Stimulated activated effector memory CD8-positive, alpha-beta T cell treated with anti-CD3 and anti-CD28 coated beads, Interleukin-12 subunit alpha, Interleukin-12 subunit beta, amount 100 ng/mL, for 72 hours (primary cell): ENCODE measurements at regions not wholly inside any gene's neighbourhood (a gene's known extent, or its start where the extent isn't known, plus 50 kb on each side); places are given as distances from the start of the nearest gene placed in this dataset.

Experiments used
- ATAC-seq: fragments of 150-1000 bp; cut with Tn5 transposase; 2 replicates; pipeline ENCODE4 v1.10.0; 2021
- DNase-seq, 2 donors: peaks; one replicate each; pipeline ENCODE4 v3.0.0; 2021 to 2022; ENCODE audit warnings: low spot score in 2 of 2
- H3K27ac Mint-ChIP-seq: one replicate; pipeline ENCODE4 v1.8.0; 2022; ENCODE audit warnings: mild to moderate bottlenecking, mixed read lengths
- H3K36me3 Mint-ChIP-seq: one replicate; pipeline ENCODE4 v1.8.0; 2022; ENCODE audit warnings: mild to moderate bottlenecking, mixed read lengths
- H3K4me1 Mint-ChIP-seq: one replicate; pipeline ENCODE4 v1.8.0; 2022; ENCODE audit warnings: mixed read lengths
- H3K4me3 Mint-ChIP-seq: one replicate; pipeline ENCODE4 v1.8.0; 2022; ENCODE audit warnings: mild to moderate bottlenecking, mixed read lengths
- H3K9me3 Mint-ChIP-seq: one replicate; pipeline ENCODE4 v1.8.0; 2022; ENCODE audit warnings: mixed read lengths

DNA sequence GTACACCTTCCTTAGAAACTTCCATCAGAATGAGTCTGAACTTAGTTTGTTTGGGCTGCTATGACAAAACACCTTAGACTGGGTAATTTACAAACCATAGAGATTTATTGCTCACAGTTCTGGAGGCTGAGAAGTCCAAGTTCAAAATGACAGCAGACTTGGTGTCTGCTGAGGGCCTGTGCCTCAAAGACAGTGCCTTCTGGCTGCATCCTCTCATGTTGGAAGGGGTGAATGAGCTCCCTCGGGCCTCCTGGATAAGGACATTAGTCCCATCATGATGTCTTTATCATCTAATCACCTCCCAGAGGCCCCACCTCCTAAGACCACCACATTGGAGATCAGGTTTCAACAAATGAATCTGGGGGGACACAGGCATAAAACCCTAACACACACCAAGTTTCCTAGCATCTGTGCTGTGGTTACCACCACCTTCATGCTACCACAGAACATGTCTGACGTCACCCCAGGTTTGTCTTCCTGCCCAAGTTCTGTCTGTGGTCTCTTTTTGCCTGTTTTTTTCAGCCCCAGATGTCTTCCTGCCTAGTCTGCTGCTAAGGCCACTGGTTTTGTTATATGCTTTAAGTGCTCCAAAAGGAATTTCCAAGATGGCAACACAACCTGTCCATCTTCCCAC is 150.9 kb upstream of the COBL start:
- Mint-ChIP-seq H3K9me3 (peaks cover 8% of the 10 kb centered on the region), H3K36me3 (no peaks in the 10 kb centered on the region), H3K27ac (no peak overlapping the region), H3K4me3 (no peak overlapping the region), H3K4me1 (no peaks in the 10 kb centered on the region)
- peak; percentile 51 for ATAC-seq
- DNase-seq = no peak

DNA sequence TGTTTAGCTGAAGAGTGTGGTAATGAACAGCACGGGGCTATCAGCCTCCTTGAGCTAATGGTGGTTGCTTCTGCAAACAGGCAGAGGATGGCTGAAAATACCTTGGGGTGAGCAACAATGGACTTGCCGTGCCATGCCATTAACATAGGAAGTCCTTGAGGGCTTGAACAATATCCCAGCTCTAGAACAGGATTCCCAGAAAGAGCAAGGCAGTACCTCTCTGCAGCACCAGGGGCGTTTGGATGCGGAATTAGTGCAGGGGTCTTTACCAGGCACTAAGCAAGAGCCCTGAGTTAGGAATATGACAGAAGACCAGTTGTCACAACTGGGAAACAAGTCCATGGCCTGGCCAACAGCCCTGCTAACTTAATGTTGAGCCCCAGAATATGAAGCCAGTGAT is 143.2 kb upstream of the COBL start:
- H3K27ac Mint-ChIP-seq = no peak overlapping the region
- no peaks in the 10 kb centered on the region for H3K36me3 Mint-ChIP-seq
- ATAC-seq (no peak), DNase-seq (no peak)
- H3K9me3 Mint-ChIP-seq = peaks cover 13% of the 10 kb centered on the region
- no peaks in the 10 kb centered on the region for H3K4me1 Mint-ChIP-seq
- H3K4me3 Mint-ChIP-seq = no peak overlapping the region

DNA sequence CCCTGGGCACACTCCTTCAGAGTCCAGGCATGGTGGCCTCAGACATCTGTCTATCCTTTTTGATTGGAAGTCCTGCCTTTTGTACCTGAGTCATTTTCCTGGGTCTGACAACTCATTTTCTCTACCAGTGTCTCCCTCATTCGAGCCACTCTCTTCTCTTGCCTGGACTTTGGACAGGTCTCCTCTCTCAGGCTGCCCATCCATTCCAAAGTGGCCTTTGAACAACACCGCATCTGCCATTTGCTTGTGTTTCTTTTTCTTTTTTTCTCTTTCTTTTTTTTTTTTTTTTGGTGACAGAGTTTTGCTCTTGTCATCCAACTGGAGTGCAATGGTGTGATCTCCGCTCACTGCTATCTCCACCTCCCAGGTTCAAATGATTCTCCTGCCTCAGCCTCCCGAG is 142.1 kb upstream of the COBL start:
- H3K9me3 Mint-ChIP-seq = peaks cover 10% of the 10 kb centered on the region
- H3K27ac Mint-ChIP-seq = no peak overlapping the region
- ATAC-seq (no peak), DNase-seq (no peak)
- H3K4me1 Mint-ChIP-seq = no peaks in the 10 kb centered on the region
- H3K36me3 Mint-ChIP-seq = no peaks in the 10 kb centered on the region
- no peak overlapping the region for H3K4me3 Mint-ChIP-seq

DNA sequence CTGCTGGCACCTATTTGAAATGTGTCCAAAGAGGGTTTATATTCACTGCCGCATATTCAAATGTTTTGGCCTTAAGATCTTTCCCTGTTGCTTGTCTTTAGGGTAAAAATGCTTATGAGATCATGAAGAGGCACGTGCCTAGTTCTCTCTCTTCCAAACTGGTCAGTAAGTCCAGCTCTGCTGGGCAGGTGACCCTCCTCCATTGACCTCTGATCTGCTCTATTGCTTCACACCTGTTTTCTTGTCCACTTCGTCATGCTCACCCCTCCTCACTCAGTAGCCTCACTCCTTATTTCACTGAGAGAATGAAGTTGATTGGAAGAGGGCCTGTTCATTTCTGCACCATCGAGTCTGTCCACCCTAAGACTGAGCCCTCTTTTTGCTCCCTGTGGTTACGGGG is 140.5 kb upstream of the COBL start:
- Mint-ChIP-seq H3K4me1 (no peaks in the 10 kb centered on the region), H3K9me3 (peaks cover 7% of the 10 kb centered on the region), H3K36me3 (no peaks in the 10 kb centered on the region), H3K4me3 (no peak overlapping the region), H3K27ac (no peak overlapping the region)
- ATAC-seq = no peak
- DNase-seq = no peak

DNA sequence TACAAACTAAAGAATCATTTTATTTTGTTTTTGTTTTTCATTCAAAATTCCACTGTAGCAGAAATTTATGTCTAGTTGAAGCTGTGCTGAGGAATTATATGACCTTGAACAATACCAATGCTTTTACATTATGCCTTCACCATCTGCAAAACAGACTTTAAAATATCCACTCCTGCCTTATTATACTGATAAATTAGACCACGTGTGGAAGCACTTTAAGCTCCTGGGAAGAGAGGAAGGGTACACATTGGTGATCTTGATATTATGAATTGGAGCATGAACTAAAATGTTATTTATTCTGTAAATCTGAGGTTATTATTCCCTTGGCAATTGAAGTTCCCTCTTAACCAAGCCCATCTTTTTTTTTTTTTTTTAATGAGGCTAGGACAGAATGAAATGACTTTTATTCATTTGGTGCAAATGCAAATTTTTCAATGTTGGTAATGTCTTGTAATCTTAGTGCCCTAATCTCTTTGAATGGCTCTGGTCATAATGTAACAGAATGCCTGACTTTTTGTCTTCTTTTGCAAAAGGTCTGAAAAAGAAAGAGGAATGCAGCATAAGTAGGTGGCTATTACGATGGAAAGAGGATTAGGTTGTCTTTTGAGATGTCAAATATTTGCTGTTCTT is 139.9 kb upstream of the COBL start:
- DNase-seq = no peak
- Mint-ChIP-seq H3K9me3 (peaks cover 7% of the 10 kb centered on the region), H3K27ac (no peak overlapping the region), H3K4me1 (no peaks in the 10 kb centered on the region), H3K36me3 (no peaks in the 10 kb centered on the region), H3K4me3 (no peak overlapping the region)
- ATAC-seq = no peak

DNA sequence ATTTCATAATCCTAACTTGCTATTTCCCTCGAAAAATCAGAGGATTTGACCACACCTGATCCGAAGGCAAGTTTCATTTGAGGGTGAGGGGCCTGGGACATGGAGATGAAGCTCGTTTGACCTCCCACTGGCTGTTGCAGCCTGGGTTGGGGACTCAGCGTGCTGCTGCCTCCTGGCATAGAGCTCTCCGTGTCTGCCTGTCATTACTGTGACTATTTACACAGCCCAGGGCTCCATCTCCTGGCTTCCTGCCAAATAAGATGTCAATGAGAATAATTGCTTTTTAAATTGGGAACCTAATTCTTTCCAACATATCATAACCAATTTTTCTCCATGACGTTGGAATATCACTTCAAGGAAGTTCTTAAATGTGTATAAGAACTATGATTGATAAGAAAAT is 139.3 kb upstream of the COBL start:
- Mint-ChIP-seq H3K36me3 (no peaks in the 10 kb centered on the region), H3K4me3 (no peak overlapping the region)
- DNase-seq = no peak

DNA sequence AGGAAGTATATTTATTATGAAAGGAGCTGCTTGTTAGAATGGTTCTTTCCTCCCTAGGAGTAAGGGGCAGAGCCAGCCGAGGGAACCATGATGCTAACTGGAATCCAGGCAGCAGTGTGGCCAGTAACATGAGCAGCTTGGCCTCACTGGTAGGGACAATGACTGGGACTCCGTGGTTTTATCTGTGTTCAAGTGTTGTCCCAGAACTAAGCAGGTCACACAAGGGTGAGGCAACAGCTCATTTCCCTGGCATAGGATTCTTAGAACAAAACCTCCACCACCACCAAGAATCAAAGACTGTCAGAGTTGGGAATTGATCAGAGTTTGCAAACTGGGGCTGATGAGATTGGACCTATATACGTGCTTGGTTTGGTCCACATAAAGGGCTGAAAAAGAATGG is 138.9 kb upstream of the COBL start:
- ATAC-seq (no peak), DNase-seq (no peak)
- H3K4me1 Mint-ChIP-seq = no peaks in the 10 kb centered on the region
- no peak overlapping the region for H3K27ac Mint-ChIP-seq
- no peak overlapping the region for H3K4me3 Mint-ChIP-seq
- no peaks in the 10 kb centered on the region for H3K36me3 Mint-ChIP-seq
- H3K9me3 Mint-ChIP-seq = peaks cover 9% of the 10 kb centered on the region

More for the DNA sequence above, 139.3 kb upstream of the COBL start:
- ATAC-seq = no peak
- Mint-ChIP-seq H3K9me3 (peaks cover 7% of the 10 kb centered on the region), H3K4me1 (no peaks in the 10 kb centered on the region), H3K27ac (no peak overlapping the region)

DNA sequence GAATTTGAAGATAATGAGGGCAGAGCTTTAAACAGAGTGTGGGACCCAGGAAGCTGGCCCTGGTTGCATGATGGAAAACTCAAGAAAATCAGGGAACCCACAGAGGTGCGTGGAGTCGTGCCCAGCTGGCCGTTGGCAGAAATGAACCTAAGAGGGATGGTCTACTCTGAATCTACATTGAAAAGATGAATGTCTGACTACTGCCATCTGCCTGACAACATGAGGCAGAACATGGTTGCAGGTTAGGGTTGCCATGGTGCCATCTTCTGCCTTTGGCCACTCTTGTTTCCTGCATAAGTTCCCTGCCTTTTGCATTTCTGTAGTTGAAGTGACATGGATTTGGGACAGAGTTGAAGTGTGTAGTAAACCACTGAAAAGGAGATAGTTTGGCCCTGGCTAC is 138.5 kb upstream of the COBL start:
- H3K9me3 Mint-ChIP-seq = peaks cover 13% of the 10 kb centered on the region
- H3K27ac Mint-ChIP-seq = no peak overlapping the region
- H3K4me3 Mint-ChIP-seq = no peak overlapping the region
- no peaks in the 10 kb centered on the region for H3K36me3 Mint-ChIP-seq
- H3K4me1 Mint-ChIP-seq = no peaks in the 10 kb centered on the region
- ATAC-seq = no peak
- DNase-seq = no peak

DNA sequence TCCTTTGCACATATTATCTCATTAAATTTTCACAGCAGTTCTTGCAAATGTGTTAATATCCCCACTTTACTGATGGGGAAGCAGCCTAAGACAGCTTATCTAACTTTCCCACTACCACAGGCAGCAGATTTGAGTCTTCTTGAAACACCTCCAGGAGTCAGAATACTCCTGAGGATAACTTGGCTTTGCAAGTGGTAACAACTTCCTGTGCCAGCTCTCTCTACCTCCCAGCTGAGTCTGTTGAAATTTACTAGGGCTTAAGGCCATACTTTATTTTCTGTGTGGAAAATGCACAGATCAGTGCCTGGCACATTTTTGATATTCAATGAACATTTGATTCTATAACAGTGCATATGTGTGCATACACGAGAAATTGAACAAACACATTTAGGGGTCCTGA is 136.1 kb upstream of the COBL start:
- Mint-ChIP-seq H3K9me3 (peaks cover 10% of the 10 kb centered on the region), H3K4me1 (no peaks in the 10 kb centered on the region), H3K4me3 (no peak overlapping the region), H3K27ac (no peak overlapping the region), H3K36me3 (no peaks in the 10 kb centered on the region)
- ATAC-seq = no peak
- no peak for DNase-seq

DNA sequence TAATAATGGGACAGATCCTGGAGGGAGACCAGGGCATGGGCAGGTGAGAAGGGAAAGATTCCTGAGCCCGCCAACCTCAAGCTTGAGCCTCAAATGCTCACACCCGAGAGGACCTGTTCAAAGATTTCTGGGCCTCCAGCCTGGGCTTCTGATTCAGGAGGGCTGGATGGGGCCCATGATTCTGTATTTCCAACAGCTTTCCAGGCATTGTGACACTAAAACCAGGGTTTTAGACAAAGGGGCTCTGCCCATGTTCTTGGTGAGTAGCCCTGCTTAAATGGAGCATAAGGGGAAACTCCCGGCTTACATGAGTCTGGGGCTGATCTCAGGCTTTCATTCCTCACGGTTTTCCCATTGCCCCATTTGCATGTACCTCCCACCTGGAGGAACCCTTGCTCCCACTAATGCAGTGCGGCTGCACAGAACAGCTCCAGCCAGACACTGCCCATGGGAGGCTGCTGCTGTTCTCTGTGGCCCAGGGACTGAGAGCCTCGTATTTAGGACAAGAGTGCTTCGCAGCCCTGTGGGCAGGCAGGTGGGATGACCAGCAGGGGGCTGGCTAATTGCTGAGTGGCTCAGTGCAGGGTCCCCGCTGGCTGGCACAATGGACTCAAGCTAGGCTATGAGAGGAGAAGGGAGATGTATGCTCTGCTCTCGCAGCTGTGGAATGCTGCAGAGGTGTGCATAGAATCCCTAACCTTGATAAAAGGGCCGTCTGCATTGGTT is 135.3 kb upstream of the COBL start:
- ATAC-seq (no peak), DNase-seq (no peak)
- Mint-ChIP-seq H3K27ac (no peak overlapping the region), H3K36me3 (no peaks in the 10 kb centered on the region), H3K4me1 (no peaks in the 10 kb centered on the region), H3K4me3 (no peak overlapping the region), H3K9me3 (peaks cover 7% of the 10 kb centered on the region)

DNA sequence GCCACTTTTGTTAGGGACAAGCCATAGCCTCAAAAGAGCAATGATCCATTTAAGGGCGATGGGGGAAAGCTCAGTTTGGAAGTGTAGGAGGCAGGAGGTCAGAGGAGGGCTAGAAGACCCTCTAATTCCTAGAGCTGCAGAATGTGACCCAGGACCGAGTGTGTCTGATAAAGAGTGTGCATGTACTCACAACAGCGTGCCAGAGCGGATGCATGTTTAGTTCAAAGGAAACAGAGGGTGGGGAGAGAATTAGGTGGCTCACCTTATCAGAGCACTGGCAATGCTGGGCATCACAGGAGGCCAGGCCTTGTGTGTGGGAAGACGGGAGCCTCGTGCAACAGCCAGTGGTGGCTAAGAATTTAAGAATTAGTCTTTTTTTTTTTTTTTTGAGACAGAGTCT is 133.9 kb upstream of the COBL start:
- Mint-ChIP-seq H3K4me3 (no peak overlapping the region), H3K27ac (no peak overlapping the region), H3K9me3 (peaks cover 9% of the 10 kb centered on the region), H3K36me3 (no peaks in the 10 kb centered on the region), H3K4me1 (no peaks in the 10 kb centered on the region)
- ATAC-seq = no peak
- DNase-seq = no peak

DNA sequence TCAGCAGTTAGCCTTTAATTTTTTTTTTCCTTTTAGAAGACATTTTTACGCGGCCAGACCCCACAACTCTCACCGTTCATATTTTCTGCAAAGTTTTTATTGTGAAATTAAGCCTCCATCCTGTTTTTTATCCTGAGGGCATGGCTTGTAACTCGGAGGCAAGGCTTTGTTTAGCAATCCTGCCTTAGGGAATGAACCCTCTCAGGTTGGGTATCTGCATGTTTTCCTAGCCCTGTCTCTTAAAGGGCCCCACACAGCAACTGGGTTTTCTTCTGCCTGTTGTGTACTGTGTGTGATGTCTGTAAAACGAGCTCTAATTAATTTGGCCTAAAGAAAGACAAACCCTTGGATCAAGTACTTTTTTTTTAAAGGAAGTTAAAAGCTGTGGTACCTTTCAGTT is 130.2 kb upstream of the COBL start:
- no peak overlapping the region for H3K27ac Mint-ChIP-seq
- H3K4me3 Mint-ChIP-seq = no peak overlapping the region
- H3K36me3 Mint-ChIP-seq = no peaks in the 10 kb centered on the region
- no peaks in the 10 kb centered on the region for H3K4me1 Mint-ChIP-seq
- H3K9me3 Mint-ChIP-seq = peaks cover 12% of the 10 kb centered on the region
- no peak for DNase-seq
- ATAC-seq = no peak

DNA sequence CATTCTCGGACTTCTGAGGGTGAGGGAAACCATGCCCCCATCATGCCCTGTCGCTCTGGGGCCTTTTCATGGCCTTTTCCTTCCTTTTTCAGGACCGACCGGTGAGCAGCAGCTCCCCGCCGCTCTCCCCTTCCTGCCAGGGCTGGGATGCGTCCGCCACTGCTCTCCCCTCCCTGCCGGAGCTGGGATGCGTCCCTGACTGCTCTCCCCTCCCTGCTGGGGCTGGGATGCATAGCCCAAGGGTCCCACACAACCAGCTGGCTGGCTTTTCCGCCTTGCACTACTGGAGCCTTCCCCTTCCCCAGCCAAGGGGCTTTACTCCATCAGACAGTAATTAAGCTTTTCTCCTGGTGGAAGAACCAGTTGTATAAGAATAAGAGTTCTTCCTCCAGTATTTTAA is 129.7 kb upstream of the COBL start:
- no peak overlapping the region for H3K4me3 Mint-ChIP-seq
- DNase-seq (no peak), ATAC-seq (no peak)
- H3K36me3 Mint-ChIP-seq = no peaks in the 10 kb centered on the region
- H3K9me3 Mint-ChIP-seq = peaks cover 12% of the 10 kb centered on the region
- H3K27ac Mint-ChIP-seq = no peak overlapping the region
- H3K4me1 Mint-ChIP-seq = no peaks in the 10 kb centered on the region

DNA sequence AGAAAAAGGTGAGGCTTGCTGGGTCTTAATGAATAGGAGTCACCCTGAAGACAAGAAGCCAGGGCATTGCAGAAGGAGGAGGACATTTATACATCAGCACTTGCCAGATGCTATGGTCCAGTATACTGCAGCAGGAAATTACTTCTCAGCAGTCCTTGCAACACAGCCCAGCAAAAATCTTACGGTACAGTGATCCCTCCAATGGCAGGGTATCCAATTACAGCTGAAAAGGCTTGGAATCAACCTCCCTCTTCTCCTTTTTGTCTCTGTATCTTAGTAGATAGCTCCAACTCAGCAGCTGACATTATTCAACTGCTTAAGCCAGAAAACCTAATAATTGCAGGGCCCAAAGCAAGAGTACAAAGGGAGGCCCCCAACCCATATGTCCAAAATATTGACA is 128.3 kb upstream of the COBL start:
- Mint-ChIP-seq H3K4me1 (no peaks in the 10 kb centered on the region), H3K36me3 (no peaks in the 10 kb centered on the region), H3K27ac (no peak overlapping the region), H3K4me3 (no peak overlapping the region), H3K9me3 (peaks cover 6% of the 10 kb centered on the region)
- no peak for DNase-seq
- no peak for ATAC-seq

DNA sequence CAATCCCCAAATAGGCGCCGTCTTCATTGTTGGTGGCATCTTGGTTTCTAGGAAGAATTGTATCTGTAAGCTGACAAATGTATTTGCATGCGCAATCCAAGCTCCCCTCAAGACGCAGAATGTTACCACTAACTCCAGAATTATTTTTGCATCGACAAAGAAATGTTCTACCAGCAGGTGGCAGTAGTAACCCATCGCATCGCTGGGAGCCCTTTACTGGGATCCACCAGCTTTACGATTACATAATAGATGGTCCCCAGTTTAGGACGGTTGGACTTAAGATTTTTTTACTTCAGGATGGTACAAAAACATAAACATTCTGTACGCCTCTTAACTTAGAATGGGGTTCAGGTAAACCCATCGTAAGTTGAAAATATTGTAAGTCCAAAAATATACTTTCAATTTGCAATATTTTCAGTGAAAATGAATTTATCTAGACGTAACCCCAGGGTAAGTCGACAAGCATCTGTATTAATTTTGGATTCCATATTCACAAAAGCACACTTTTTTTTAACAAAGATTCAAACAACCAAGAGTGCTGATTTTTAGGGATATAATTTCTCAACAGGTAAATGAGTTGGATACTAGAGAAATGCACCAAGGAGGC is 114.0 kb upstream of the COBL start:
- Mint-ChIP-seq H3K36me3 (no peaks in the 10 kb centered on the region), H3K27ac (no peak overlapping the region), H3K4me3 (no peak overlapping the region), H3K9me3 (peaks cover 3% of the 10 kb centered on the region), H3K4me1 (no peaks in the 10 kb centered on the region)
- DNase-seq (peak; percentile 11 to 51), ATAC-seq (no peak)
